ENCODE measurements at regions not wholly inside any gene's neighbourhood (a gene's known extent, or its start where the extent isn't known, plus 50 kb on each side); places are given as distances from the start of the nearest gene placed in this dataset.

GRCh38 chr20:4081421-4081820 lies 66.1 kb upstream of the RNF24 start:
- TF ChIP-seq, protein P1, sequence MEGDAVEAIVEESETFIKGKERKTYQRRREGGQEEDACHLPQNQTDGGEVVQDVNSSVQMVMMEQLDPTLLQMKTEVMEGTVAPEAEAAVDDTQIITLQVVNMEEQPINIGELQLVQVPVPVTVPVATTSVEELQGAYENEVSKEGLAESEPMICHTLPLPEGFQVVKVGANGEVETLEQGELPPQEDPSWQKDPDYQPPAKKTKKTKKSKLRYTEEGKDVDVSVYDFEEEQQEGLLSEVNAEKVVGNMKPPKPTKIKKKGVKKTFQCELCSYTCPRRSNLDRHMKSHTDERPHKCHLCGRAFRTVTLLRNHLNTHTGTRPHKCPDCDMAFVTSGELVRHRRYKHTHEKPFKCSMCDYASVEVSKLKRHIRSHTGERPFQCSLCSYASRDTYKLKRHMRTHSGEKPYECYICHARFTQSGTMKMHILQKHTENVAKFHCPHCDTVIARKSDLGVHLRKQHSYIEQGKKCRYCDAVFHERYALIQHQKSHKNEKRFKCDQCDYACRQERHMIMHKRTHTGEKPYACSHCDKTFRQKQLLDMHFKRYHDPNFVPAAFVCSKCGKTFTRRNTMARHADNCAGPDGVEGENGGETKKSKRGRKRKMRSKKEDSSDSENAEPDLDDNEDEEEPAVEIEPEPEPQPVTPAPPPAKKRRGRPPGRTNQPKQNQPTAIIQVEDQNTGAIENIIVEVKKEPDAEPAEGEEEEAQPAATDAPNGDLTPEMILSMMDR (IDR thresholded peaks at IDR 0.05; ENCODE audit: low read length) = no peak
- no peak for TF ChIP-seq EZH2 (IDR thresholded peaks at IDR 0.05; ENCODE audit: borderline replicate concordance, low read length)
